Psoas muscle (tissue), 7 donors: ENCODE measurements at regions not wholly inside any gene's neighbourhood (a gene's known extent, or its start where the extent isn't known, plus 50 kb on each side); places are given as distances from the start of the nearest gene placed in this dataset.

Experiments
- ATAC-seq, 4 donors: fragments of 200-7000 bp; cut with Tn5 transposase; one replicate each; pipeline ENCODE4 v1.9.1; 2020; ENCODE audit warnings: moderate library complexity in 3 of 4, mild to moderate bottlenecking in 2 of 4
- DNase-seq, 2 donors: peaks; one replicate each; pipeline ENCODE4 v3.0.0-alpha.2; 2020
- H3K27ac ChIP-seq: fragments of 200-600 bp; one replicate; pipeline ENCODE4 v1.8.0; 2022
- H3K27me3 ChIP-seq, 3 donors: fragments of 200-600 bp in 1 of 3; one replicate each; pipeline versions ENCODE4 v1.6.1 to v1.8.0; 2013 to 2022; ENCODE audit warnings: low read length in 2 of 3, mild to moderate bottlenecking in 2 of 3, moderate library complexity in 1 of 3; ENCODE audit not compliant: insufficient read depth in 3 of 3
- H3K36me3 ChIP-seq, 2 donors: fragments of 200-600 bp in 1 of 2; one replicate each; pipeline versions ENCODE4 v1.6.1 to v1.8.0; 2013 to 2022; ENCODE audit warnings: low read depth in 1 of 2, mild to moderate bottlenecking in 1 of 2, moderate library complexity in 1 of 2; ENCODE audit not compliant: insufficient read depth in 1 of 2
- H3K4me1 ChIP-seq: fragments of 200-600 bp; one replicate; pipeline ENCODE4 v1.8.0; 2022
- H3K4me3 ChIP-seq: fragments of 200-600 bp; one replicate; pipeline ENCODE4 v1.8.0; 2022; ENCODE audit warnings: mild to moderate bottlenecking
- H3K9me3 ChIP-seq: fragments of 200-600 bp; one replicate; pipeline ENCODE4 v1.8.0; 2022
- CTCF ChIP-seq: fragments of 200-600 bp; IDR thresholded peaks from one replicate; pipeline ENCODE4 v1.8.0; 2022; ENCODE audit warnings: antibody characterized with exemption
- WGBS, 3 donors: extraction: QIAGEN DNeasy Blood & Tissue Kit; methylation state at CpG; one replicate each; pipeline versions ENCODE4 v1.1.6 to v1.1.7; 2013; 5-methylcytosine and 5-hydroxymethylcytosine counted together
- intact Hi-C, 2 donors: fragments of 100-400 bp; cut with DNase I; formaldehyde crosslinking; loops; one replicate each; pipeline versions ENCODE4 v1.11.0 to v1.14.2; 2022
- donor health status: healthy with polysubstance abuse.
- donor health status: DM: no; HTN: no; CAD: no; lungs with moderate emphysema.
- donor health status: Bipolar disorder and iron deficiency.
- donor health status: healthy.
- donor health status: DM: yes; HTN: yes; CAD: no.
- donor health status: DM: no; HTN: no; CAD: no.
- donor health status: DM: yes; HTN: yes; CAD: no.

GRCh38 chr7:67387851-67388250, 391.2 kb downstream of the TYW1 start:
- intact Hi-C loops = no loop called here

GRCh38 chr7:67391168-67391567, 394.5 kb downstream of the TYW1 start:
- Histone ChIP-seq H3K27me3 (peaks cover 0 to 2% (median 0%) of the 10 kb centered on the region in 3 donors), H3K9me3 (no peaks in the 10 kb centered on the region), H3K4me1 (no peaks in the 10 kb centered on the region), H3K36me3 (no peaks in the 10 kb centered on the region), H3K27ac (no peak overlapping the region), H3K4me3 (no peak overlapping the region)
- ATAC-seq (peak; percentile 38 to 76 (median 42)), DNase-seq (peak in 1 of 2 donors; percentile 18)
- intact Hi-C loops = no loop called here
- WGBS, 3 donors = 41 to 46% (median 45%) methylated on average over 19 of the region's 19 CpGs
- no peak for TF ChIP-seq CTCF

More at GRCh38 chr7:67387851-67388250, 391.2 kb downstream of the TYW1 start:
- Histone ChIP-seq H3K4me3 (no peak overlapping the region), H3K27ac (no peak overlapping the region), H3K27me3 (peaks cover 0 to 1% (median 0%) of the 10 kb centered on the region in 3 donors), H3K36me3 (no peaks in the 10 kb centered on the region), H3K9me3 (no peaks in the 10 kb centered on the region), H3K4me1 (no peaks in the 10 kb centered on the region)
- WGBS, 3 donors = 39 to 60% (median 44%) methylated on average over 4 of the region's 4 CpGs
- ATAC-seq (no peak), DNase-seq (no peak)
- no peak for TF ChIP-seq CTCF

- 54 to 59% (median 57%) methylated on average over 16 of the region's 16 CpGs for WGBS, 3 donors
- Histone ChIP-seq H3K27ac (no peak overlapping the region), H3K27me3 (peaks cover 0 to 2% (median 0%) of the 10 kb centered on the region in 3 donors), H3K4me1 (no peaks in the 10 kb centered on the region), H3K4me3 (no peak overlapping the region), H3K36me3 (no peaks in the 10 kb centered on the region), H3K9me3 (no peaks in the 10 kb centered on the region)
- ATAC-seq (no peak), DNase-seq (no peak)
- intact Hi-C loops = no loop called here
- no peak for TF ChIP-seq CTCF
These were observed 396.2 kb downstream of the TYW1 start for GRCh38 chr7:67392596-67393438.

GRCh38 chr7:67393903-67394302, 397.3 kb downstream of the TYW1 start:
- no peak for DNase-seq
- H3K36me3 ChIP-seq = no peaks in the 10 kb centered on the region
- no peak for TF ChIP-seq CTCF
- WGBS, 3 donors = 21 to 46% (median 37%) methylated on average over 1 of the region's 1 CpG
- H3K9me3 ChIP-seq = no peaks in the 10 kb centered on the region
- ATAC-seq = no peak
- no peak overlapping the region for H3K27ac ChIP-seq
- no peaks in the 10 kb centered on the region for H3K4me1 ChIP-seq
- peaks cover 0 to 2% (median 0%) of the 10 kb centered on the region in 3 donors for H3K27me3 ChIP-seq
- no peak overlapping the region for H3K4me3 ChIP-seq
- intact Hi-C loops = no loop called here
